H1 (cell line): ENCODE measurements at regions not wholly inside any gene's neighbourhood (a gene's known extent, or its start where the extent isn't known, plus 50 kb on each side); places are given as distances from the start of the nearest gene placed in this dataset.

Experiments used
- CHD2 ChIP-seq: IDR thresholded peaks from 2 replicates; pipeline ENCODE4 v1.6.1; 2012; ENCODE audit warnings: low read length, improper control_type of control experiment
- CREB1 ChIP-seq: IDR thresholded peaks from 2 replicates; pipeline ENCODE4 v1.6.1; 2012; ENCODE audit warnings: inconsistent platforms
- EZH2 ChIP-seq: fragments of 200-600 bp; sonication (generic); IDR thresholded peaks from 2 replicates; pipeline ENCODE4 v1.7.1; 2012; ENCODE audit warnings: low read depth, mild to moderate bottlenecking, moderate library complexity, low read length, inconsistent platforms; ENCODE audit not compliant: severe bottlenecking
- HDAC2 ChIP-seq, 2 experiments: fragments of 300-600 bp in 1 of 2; sonication (generic) in 1 of 2; IDR thresholded peaks; 2 replicates each; pipeline ENCODE4 v1.6.1; 2011 to 2012; ENCODE audit warnings: low read depth in 2 of 2, low read length in 2 of 2, mild to moderate bottlenecking in 2 of 2, moderate library complexity in 2 of 2, borderline replicate concordance in 1 of 2, inconsistent platforms in 1 of 2
- JUND ChIP-seq: IDR thresholded peaks from 2 replicates; pipeline ENCODE4 v1.6.1; 2011; ENCODE audit warnings: mild to moderate bottlenecking, improper control_type of control experiment, low read length
- RAD21 ChIP-seq, 2 experiments: IDR thresholded peaks in 1 of 2; conservative IDR thresholded peaks in 1 of 2; 2 replicates each; pipeline ENCODE4 v1.6.1; 2011; ENCODE audit warnings: low read depth in 2 of 2, low read length in 2 of 2, improper control_type of control experiment in 1 of 2, inconsistent platforms in 1 of 2, mild to moderate bottlenecking in 1 of 2, moderate library complexity in 1 of 2
- SP1 ChIP-seq: IDR thresholded peaks from 2 replicates; pipeline ENCODE4 v1.6.1; 2011; ENCODE audit warnings: low read depth, low read length
- TCF12 ChIP-seq: IDR thresholded peaks from 2 replicates; pipeline ENCODE4 v1.6.1; 2011; ENCODE audit warnings: low read depth, mild to moderate bottlenecking, low read length
- TF ChIP-seq, protein P1 (sequence below), 3 experiments: IDR thresholded peaks; 1 replicate in 2 of 3; 2 replicates in 1 of 3; pipeline versions ENCODE4 v1.5.1 to v1.6.1; 2011; ENCODE audit warnings: low read length in 3 of 3, mild to moderate bottlenecking in 3 of 3, inconsistent platforms in 2 of 3, low read depth in 1 of 3, moderate library complexity in 1 of 3; ENCODE audit not compliant: insufficient read depth in 1 of 3; ENCODE audit errors: control extremely low read depth in 1 of 3

DNA sequence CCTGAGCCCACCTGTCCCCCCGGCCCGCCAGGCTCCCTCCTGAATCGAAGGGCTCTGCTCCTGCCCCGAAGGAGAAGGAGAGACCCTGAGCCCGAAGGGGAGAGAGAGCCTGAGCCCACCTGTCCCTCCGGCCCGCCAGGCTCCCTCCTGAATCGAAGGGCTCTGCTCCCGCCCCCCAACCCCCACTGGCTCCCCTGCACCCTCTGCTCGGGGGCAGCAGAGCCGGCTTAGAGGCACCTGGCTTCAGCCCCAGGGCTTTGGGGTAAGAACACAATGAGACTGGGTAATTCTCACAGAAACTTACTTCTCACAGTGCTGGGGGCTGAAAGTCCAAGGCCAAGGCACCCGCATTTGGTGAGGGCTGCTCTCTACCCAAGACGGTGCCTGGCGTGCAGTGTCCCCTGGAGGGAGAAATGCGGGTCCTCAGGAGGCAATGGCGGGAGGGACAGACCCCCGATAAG is 53.1 kb upstream of the FBRSL1 start:
- TF ChIP-seq, protein P1, sequence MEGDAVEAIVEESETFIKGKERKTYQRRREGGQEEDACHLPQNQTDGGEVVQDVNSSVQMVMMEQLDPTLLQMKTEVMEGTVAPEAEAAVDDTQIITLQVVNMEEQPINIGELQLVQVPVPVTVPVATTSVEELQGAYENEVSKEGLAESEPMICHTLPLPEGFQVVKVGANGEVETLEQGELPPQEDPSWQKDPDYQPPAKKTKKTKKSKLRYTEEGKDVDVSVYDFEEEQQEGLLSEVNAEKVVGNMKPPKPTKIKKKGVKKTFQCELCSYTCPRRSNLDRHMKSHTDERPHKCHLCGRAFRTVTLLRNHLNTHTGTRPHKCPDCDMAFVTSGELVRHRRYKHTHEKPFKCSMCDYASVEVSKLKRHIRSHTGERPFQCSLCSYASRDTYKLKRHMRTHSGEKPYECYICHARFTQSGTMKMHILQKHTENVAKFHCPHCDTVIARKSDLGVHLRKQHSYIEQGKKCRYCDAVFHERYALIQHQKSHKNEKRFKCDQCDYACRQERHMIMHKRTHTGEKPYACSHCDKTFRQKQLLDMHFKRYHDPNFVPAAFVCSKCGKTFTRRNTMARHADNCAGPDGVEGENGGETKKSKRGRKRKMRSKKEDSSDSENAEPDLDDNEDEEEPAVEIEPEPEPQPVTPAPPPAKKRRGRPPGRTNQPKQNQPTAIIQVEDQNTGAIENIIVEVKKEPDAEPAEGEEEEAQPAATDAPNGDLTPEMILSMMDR (IDR thresholded peaks at IDR 0.05; ENCODE audit: control extremely low read depth in 1 of 3, insufficient read depth in 1 of 3, low read depth in 1 of 3, low read length in 3 of 3): no peak
- TF ChIP-seq EZH2 (no peak), JUND (no peak), RAD21 (IDR thresholded peaks at IDR 0.05 in 1 of 2, conservative IDR thresholded peaks at IDR 0.05 in 1 of 2; ENCODE audit: low read depth in 2 of 2, low read length in 2 of 2) (no peak), TCF12 (no peak), SP1 (no peak), CHD2 (no peak), CREB1 (no peak), HDAC2 (IDR thresholded peaks at IDR 0.05; ENCODE audit: borderline replicate concordance in 1 of 2, low read depth in 2 of 2, low read length in 2 of 2) (no peak)
